Peyer's patch (tissue), 4 donors: ENCODE measurements at regions not wholly inside any gene's neighbourhood (a gene's known extent, or its start where the extent isn't known, plus 50 kb on each side); places are given as distances from the start of the nearest gene placed in this dataset.

ENCODE experiments used
- POLR2A ChIP-seq, 2 donors: fragments of 450-650 bp; IDR thresholded peaks; one replicate each; pipeline ENCODE4 v1.5.1; 2017; ENCODE audit warnings: antibody characterized with exemption in 2 of 2, mild to moderate bottlenecking in 2 of 2, moderate library complexity in 2 of 2
- TF ChIP-seq, protein P1 (sequence below), 6 experiments: fragments of 450-650 bp in 4 of 6; fragments of 200-600 bp in 2 of 6; sonication (generic) in 1 of 6; IDR thresholded peaks; one replicate each; pipeline ENCODE4 v1.5.1; 2017 to 2019; ENCODE audit warnings: antibody characterized with exemption in 6 of 6, mild to moderate bottlenecking in 3 of 6, moderate library complexity in 1 of 6

GRCh38 chr2:16188261-16188890, 248.0 kb downstream of the MYCN start:
- TF ChIP-seq, protein P1, sequence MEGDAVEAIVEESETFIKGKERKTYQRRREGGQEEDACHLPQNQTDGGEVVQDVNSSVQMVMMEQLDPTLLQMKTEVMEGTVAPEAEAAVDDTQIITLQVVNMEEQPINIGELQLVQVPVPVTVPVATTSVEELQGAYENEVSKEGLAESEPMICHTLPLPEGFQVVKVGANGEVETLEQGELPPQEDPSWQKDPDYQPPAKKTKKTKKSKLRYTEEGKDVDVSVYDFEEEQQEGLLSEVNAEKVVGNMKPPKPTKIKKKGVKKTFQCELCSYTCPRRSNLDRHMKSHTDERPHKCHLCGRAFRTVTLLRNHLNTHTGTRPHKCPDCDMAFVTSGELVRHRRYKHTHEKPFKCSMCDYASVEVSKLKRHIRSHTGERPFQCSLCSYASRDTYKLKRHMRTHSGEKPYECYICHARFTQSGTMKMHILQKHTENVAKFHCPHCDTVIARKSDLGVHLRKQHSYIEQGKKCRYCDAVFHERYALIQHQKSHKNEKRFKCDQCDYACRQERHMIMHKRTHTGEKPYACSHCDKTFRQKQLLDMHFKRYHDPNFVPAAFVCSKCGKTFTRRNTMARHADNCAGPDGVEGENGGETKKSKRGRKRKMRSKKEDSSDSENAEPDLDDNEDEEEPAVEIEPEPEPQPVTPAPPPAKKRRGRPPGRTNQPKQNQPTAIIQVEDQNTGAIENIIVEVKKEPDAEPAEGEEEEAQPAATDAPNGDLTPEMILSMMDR (IDR thresholded peaks at IDR 0.05) = no peak
- TF ChIP-seq POLR2A (IDR thresholded peaks at IDR 0.05) = no peak
